ENCODE measurements at regions not wholly inside any gene's neighbourhood (a gene's known extent, or its start where the extent isn't known, plus 50 kb on each side); places are given as distances from the start of the nearest gene placed in this dataset.

- Histone ChIP-seq H3K4me3 (replicated peaks in 1 of 3; ENCODE audit: insufficient read depth in 1 of 3, low read depth in 2 of 3, low read length in 3 of 3) (no peak overlapping the region), H3K36me3 (replicated peaks in 1 of 2; ENCODE audit: control insufficient read depth in 1 of 2, insufficient read depth in 2 of 2, low read length in 2 of 2) (no peaks in the 10 kb centered on the region), H2AFZ (ENCODE audit: low read length) (no peak overlapping the region), H3K9me3 (ENCODE audit: low read length) (no peaks in the 10 kb centered on the region), H4K20me1 (ENCODE audit: insufficient read depth, low read length) (no peaks in the 10 kb centered on the region), H3K27ac (ENCODE audit: extremely low read length, insufficient read depth, low read length) (no peak overlapping the region), H3K27me3 (ENCODE audit: control insufficient read depth in 1 of 2, insufficient read depth in 2 of 2, low read length in 2 of 2) (peaks cover 0 to 9% of the 10 kb centered on the region in 2 experiments; a peak in 3 of 5 replicates), H3K79me2 (ENCODE audit: insufficient read depth, low read length) (no peaks in the 10 kb centered on the region), H3K9ac (ENCODE audit: insufficient read depth, low read depth, low read length) (no peak overlapping the region), H3K4me2 (ENCODE audit: low read depth, low read length) (no peak overlapping the region), H3K4me1 (ENCODE audit: insufficient read depth, low read length) (no peaks in the 10 kb centered on the region)
- CTCF ChIA-PET (ENCODE audit: low intra/inter-chr PET ratio, low total read pairs), result no interaction called here
- intact Hi-C loops (cut with micrococcal nuclease; ENCODE audit: unreplicated experiment), result no loop called here
- in situ Hi-C loops (cut with HindIII; ENCODE audit: extremely low pct_ligation_motif_present, low pct_unique_long_range_greater_than_20kb), result no loop called here
- no TSS peak for BruUV-seq (replicated peaks)
- ATAC-seq (no peak), FAIRE-seq (no peak), DNase-seq (ENCODE audit: low spot score) (no peak)
- POLR2A ChIA-PET, result no interaction called here
- TF ChIP-seq, protein P1, sequence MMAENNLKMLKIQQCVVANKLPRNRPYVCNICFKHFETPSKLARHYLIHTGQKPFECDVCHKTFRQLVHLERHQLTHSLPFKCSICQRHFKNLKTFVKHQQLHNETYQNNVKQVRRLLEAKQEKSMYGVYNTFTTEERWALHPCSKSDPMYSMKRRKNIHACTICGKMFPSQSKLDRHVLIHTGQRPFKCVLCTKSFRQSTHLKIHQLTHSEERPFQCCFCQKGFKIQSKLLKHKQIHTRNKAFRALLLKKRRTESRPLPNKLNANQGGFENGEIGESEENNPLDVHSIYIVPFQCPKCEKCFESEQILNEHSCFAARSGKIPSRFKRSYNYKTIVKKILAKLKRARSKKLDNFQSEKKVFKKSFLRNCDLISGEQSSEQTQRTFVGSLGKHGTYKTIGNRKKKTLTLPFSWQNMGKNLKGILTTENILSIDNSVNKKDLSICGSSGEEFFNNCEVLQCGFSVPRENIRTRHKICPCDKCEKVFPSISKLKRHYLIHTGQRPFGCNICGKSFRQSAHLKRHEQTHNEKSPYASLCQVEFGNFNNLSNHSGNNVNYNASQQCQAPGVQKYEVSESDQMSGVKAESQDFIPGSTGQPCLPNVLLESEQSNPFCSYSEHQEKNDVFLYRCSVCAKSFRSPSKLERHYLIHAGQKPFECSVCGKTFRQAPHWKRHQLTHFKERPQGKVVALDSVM (CRISPR knock-in tag; IDR thresholded peaks at IDR 0.05), result no peak
- TF ChIP-seq ZNF816 (CRISPR knock-in tag; IDR thresholded peaks at IDR 0.05; ENCODE audit: borderline replicate concordance), result no peak
- no peak for TF ChIP-seq CREB3 (CRISPR knock-in tag; IDR thresholded peaks at IDR 0.05)
- TF ChIP-seq ZNF280B (CRISPR knock-in tag; IDR thresholded peaks at IDR 0.05; ENCODE audit: borderline replicate concordance), result no peak
- no peak for TF ChIP-seq IKZF5 (CRISPR knock-in tag; IDR thresholded peaks at IDR 0.05)
- no peak for TF ChIP-seq ZGPAT (CRISPR knock-in tag; IDR thresholded peaks at IDR 0.05)
- no peak for TF ChIP-seq EED (CRISPR knock-in tag; IDR thresholded peaks at IDR 0.05)
- no peak for TF ChIP-seq SP1 (IDR thresholded peaks at IDR 0.05)
- TF ChIP-seq SP1 (CRISPR knock-in tag; IDR thresholded peaks at IDR 0.05), result no peak
- WGBS (ENCODE audit: low lambda C conversion rate), result 1% methylated on average over 6 of the region's 6 CpGs
Observed at GRCh38 chr17:73895157-73895556, 250.9 kb upstream of the SDK2 start.

Measured in HepG2 (cell line).